ENCODE measurements at regions not wholly inside any gene's neighbourhood (a gene's known extent, or its start where the extent isn't known, plus 50 kb on each side); places are given as distances from the start of the nearest gene placed in this dataset.

DNA sequence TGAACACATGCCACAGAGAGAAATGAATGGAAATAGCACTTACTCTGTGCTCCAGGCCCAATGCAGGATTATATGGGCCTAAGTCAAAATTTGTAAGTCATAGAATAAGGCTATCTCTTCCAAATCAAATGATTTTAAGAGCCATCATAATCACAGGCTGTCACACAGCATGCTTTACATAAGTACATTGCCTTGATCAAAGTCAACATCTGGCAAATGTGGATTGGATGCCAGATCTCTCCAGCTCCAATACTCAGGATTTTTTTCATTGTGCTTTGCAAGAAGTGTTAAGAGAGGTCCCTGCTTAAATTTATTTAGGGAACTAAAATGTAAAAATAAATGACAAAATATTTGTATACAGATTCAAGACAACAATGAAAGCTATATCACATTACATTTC, 299.9 kb downstream of the PRDM5 start:
- H3K27ac ChIP-seq (ENCODE audit: low read length), result no peak overlapping the region
- CTCF ChIA-PET, result no interaction called here
- H3K27me3 ChIP-seq (ENCODE audit: control insufficient read depth, insufficient read depth, low read length), result no peaks in the 10 kb centered on the region
- no peaks in the 10 kb centered on the region for H3K36me3 ChIP-seq (ENCODE audit: control insufficient read depth, insufficient read depth, low read length)
- no peaks in the 10 kb centered on the region for H3K4me1 ChIP-seq (ENCODE audit: control insufficient read depth, insufficient read depth, low read length)
- POLR2A ChIA-PET, result no interaction called here
- BruUV-seq (replicated peaks), result no TSS peak
- TF ChIP-seq SIN3A (IDR thresholded peaks at IDR 0.05; ENCODE audit: borderline replicate concordance, insufficient read depth, low read depth, low read length) (no peak), REST (IDR thresholded peaks at IDR 0.05; ENCODE audit: insufficient read depth in 1 of 2, low read depth in 2 of 2, low read length in 1 of 2) (no peak), TCF7L2 (IDR thresholded peaks at IDR 0.05; ENCODE audit: low read depth, low read length) (no peak), POLR2AphosphoS5 (IDR thresholded peaks at IDR 0.05; ENCODE audit: low read depth, low read length) (no peak)
- TF ChIP-seq, protein P1, sequence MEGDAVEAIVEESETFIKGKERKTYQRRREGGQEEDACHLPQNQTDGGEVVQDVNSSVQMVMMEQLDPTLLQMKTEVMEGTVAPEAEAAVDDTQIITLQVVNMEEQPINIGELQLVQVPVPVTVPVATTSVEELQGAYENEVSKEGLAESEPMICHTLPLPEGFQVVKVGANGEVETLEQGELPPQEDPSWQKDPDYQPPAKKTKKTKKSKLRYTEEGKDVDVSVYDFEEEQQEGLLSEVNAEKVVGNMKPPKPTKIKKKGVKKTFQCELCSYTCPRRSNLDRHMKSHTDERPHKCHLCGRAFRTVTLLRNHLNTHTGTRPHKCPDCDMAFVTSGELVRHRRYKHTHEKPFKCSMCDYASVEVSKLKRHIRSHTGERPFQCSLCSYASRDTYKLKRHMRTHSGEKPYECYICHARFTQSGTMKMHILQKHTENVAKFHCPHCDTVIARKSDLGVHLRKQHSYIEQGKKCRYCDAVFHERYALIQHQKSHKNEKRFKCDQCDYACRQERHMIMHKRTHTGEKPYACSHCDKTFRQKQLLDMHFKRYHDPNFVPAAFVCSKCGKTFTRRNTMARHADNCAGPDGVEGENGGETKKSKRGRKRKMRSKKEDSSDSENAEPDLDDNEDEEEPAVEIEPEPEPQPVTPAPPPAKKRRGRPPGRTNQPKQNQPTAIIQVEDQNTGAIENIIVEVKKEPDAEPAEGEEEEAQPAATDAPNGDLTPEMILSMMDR (IDR thresholded peaks at IDR 0.05), result no peak
- in situ Hi-C loops (cut with HindIII; ENCODE audit: low pct_unique_long_range_greater_than_20kb, low sequenced_read_pairs) (no loop called here), intact Hi-C loops (cut with micrococcal nuclease; ENCODE audit: unreplicated experiment) (no loop called here)
- no peaks in the 10 kb centered on the region for H3K9me3 ChIP-seq (ENCODE audit: control insufficient read depth, insufficient read depth, low read depth, low read length)
- no peak for ATAC-seq
- H3K4me3 ChIP-seq (ENCODE audit: low read depth in 2 of 2, low read length in 2 of 2), result no peak overlapping the region
- DNase-seq (ENCODE audit: low read depth, low spot score), result no peak

DNA sequence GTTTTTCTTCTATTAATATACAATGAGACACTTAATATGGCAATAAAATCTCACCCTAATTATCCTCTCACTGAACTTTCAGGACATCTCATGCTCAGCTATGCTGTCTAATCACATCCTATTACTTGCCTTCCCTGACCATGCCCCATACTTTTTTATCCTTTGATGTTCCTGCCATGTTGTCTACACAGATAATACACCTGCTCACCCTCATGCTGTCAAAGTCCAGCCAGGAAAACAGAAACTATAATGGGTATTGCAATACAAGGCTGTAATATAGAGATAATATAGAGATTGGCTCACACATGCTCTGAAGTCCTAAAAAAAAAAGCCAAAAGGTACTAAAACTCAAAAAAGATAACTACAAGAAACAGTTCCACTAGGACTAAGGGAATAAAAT, 305.4 kb downstream of the PRDM5 start:
- ATAC-seq, result no peak
- ChIA-PET CTCF (no interaction called here), POLR2A (no interaction called here)
- H3K27ac ChIP-seq (ENCODE audit: low read length), result no peak overlapping the region
- BruUV-seq (replicated peaks), result no TSS peak
- no peaks in the 10 kb centered on the region for H3K9me3 ChIP-seq (ENCODE audit: control insufficient read depth, insufficient read depth, low read depth, low read length)
- no peak for DNase-seq (ENCODE audit: low read depth, low spot score)
- H3K4me1 ChIP-seq (ENCODE audit: control insufficient read depth, insufficient read depth, low read length), result no peaks in the 10 kb centered on the region
- no peaks in the 10 kb centered on the region for H3K27me3 ChIP-seq (ENCODE audit: control insufficient read depth, insufficient read depth, low read length)
- TF ChIP-seq, protein P1 (IDR thresholded peaks at IDR 0.05), result no peak
- TF ChIP-seq SIN3A (IDR thresholded peaks at IDR 0.05; ENCODE audit: borderline replicate concordance, insufficient read depth, low read depth, low read length), result no peak
- no peak for TF ChIP-seq POLR2AphosphoS5 (IDR thresholded peaks at IDR 0.05; ENCODE audit: low read depth, low read length)
- TF ChIP-seq TCF7L2 (IDR thresholded peaks at IDR 0.05; ENCODE audit: low read depth, low read length), result no peak
- no peak for TF ChIP-seq REST (IDR thresholded peaks at IDR 0.05; ENCODE audit: insufficient read depth in 1 of 2, low read depth in 2 of 2, low read length in 1 of 2)
- H3K4me3 ChIP-seq (ENCODE audit: low read depth in 2 of 2, low read length in 2 of 2), result no peak overlapping the region
- in situ Hi-C loops (cut with HindIII; ENCODE audit: low pct_unique_long_range_greater_than_20kb, low sequenced_read_pairs), result no loop called here
- H3K36me3 ChIP-seq (ENCODE audit: control insufficient read depth, insufficient read depth, low read length), result no peaks in the 10 kb centered on the region
- intact Hi-C loops (cut with micrococcal nuclease; ENCODE audit: unreplicated experiment), result no loop called here

Data from Panc1 (cell line).